GM19468 (cell line): ENCODE measurements at regions not wholly inside any gene's neighbourhood (a gene's known extent, or its start where the extent isn't known, plus 50 kb on each side); places are given as distances from the start of the nearest gene placed in this dataset.

ENCODE experiments used
- ATAC-seq: cut with Tn5 transposase; IDR thresholded peaks from one replicate; pipeline ENCODE4 v1.9.1; 2021; ENCODE audit warnings: mild to moderate bottlenecking, moderate library complexity, moderate number of reproducible peaks; ENCODE audit not compliant: unreplicated experiment; ENCODE audit errors: extremely low read depth

DNA sequence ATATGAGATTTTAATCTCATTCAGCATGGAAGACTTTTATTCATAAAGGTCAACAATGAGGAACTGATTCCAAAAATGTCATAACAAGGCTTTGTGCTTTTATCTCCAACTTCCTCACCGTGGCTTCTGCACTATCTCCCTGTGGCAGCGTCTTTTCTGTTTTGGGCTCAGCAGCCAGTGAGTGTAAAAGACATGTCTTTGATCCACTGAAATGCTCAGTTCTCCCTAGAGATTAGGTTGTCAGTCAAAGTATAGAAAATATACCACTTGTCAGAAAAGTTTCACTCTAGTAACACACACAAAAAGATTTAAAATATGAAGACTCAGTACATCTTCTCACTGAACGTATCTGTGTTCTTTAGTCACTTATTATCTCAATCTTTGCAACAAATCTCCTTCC is 901.8 kb upstream of the ZWINT start:
- no peak for ATAC-seq

DNA sequence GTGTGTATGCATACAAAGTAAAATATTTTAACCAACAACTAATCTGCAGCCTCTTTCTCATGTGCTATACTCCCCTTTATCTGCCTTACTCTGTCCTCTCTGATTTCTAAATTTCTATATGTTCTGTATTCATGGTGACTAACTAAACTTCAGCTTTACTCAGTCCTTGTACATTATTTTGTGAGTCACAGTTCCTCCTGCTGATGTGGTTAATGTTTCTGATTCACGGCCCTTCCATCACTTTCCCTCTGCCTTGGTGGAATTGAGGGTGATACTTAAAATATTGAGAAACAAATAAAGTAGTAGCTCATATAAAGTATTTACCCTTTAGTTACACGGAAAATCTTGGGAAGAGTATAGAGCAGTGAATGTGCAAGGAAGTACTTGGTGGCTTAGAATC is 899.1 kb upstream of the ZWINT start:
- no peak for ATAC-seq

DNA sequence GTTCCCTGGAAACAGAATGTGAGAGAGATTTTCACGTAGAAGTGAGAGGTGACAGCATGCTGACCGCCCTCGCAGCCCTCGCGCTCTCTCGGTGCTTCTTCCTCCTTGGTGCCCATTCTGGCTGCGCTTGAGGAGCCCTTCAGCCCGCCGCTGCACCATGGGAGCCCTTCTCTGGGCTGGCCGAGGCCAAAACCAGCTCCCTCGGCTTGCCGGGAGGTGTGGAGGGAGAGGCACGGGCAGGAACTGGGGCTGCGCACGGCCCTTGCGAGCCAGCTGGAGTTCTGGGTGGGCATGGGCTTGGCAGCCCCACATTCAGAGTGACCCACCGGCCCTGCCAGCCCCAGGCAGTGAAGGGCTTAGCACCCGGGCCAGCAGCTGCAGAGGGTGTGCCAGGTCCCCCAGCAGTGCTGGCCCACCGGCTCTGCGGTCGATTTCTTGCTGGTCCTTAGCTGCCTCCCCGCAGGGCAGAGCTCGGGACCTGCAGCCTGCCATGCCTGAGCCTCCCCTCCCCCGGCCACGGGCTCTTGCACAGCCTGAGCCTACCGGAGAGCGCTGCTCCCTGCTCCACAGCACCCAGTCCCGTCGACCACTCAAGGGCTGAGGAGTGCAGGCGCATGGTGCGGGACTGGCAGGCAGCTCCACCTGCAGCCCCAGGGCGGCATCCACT is 888.7 kb upstream of the ZWINT start:
- ATAC-seq, result no peak

DNA sequence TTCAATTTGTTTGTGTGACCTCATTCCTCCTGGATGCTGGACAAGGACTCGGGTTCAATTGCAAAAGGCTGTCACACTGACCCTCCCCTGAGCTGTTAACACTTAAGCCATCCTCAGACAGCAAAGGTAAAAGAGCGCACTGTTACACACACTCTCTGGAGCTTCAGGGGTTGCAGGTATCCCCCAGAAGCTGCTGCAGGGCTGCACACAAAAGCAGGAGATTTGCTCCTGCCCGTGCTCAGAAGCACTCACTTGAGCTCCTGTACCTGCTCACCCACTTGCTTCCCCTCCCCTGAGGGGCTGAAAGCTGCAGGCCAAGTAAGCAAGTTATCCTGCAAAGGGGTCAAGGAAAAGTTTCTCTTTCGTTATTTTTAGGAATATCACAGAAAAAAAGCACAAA is 886.2 kb upstream of the ZWINT start:
- no peak for ATAC-seq

DNA sequence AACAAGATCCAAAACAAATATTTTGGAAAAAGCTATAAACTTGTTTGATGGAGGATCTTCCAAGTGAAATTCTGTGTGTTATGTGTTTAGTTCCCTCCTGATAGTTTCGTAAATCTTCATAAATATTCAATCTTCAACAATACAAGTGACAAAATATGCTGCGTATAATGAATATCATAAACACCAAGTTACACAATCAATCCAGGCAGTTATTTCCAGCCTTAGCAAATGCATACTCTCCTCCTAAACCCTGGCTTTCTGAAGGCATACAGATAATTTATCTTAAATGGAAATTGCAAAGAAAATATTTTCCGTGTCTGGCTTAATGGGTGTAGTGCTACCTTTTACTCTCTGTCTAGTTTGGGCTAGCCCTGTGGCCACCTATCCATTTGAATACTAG is 864.9 kb upstream of the ZWINT start:
- ATAC-seq, result no peak

DNA sequence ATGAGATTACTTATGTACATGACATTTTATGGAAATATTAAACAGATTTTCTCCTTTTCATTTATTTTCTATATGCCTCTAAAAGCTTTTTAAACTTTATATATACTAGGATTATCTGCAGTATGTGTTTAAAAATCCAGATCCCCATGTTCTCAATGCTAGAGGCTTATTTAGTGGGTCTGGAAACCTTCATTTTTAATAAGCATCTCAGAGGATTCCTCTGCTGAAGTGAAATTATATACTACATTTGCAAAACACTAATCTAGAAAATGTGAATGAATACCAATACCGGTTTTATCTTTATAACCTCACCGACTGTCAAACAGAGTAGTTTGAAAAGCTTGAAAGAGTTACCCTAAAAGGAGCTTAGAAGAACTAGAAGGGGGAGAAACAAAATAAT is 863.8 kb upstream of the ZWINT start:
- ATAC-seq, result no peak

DNA sequence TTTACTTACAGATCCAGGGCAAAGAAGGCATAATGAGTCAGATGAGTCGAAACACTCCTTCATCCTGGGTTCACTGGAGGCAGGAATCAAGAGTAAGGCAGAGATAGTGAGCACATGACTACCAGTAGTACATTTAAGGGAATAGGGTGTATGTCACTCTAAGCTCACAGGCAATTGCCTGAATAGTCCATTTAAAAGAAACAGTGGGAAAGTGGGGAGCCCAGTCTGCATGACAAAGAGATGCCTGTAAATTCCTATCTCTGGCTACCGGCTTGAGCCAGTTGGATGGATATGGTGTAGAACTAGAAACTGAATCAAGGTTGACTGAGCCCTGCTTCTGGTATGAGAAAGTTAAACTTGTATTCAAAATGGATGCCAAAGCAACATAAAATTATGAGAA is 861.5 kb upstream of the ZWINT start:
- no peak for ATAC-seq

DNA sequence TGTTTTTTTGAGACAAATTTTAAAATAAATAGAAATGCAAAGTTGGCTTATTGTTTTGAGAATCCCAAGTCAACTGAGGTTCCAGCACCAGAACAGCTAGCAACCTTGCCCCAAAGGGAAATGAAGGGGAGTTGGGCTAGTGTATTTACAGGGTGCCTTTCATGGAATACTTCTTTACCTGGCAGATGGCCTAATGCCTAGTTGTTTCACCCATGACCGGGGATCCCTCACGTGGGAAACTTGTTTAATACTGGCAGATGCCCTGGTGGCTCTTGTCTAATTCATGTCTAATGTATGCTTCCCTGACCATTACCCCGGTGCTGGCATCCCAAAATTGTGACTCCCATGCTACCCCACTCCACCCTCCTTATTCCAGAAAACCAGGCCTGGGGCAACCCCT is 861.1 kb upstream of the ZWINT start:
- ATAC-seq, result no peak

DNA sequence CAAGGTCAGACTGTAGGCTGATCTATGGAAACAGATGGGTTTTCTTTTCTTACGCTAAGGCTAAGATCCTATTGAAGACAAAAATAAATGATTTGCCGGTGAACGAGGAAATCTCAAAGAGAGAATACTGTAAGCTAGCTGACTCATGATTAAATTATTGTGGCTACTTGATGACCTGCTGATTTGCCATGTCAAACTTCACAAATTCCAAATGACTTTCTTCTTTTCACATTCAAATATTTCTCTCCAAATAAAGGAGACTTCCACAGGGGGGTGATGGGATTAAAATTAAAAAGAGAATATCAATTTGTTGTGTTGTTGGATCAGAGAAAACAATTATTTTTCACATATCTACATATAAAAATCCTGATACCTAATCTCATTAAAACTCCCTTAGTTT is 860.6 kb upstream of the ZWINT start:
- no peak for ATAC-seq

DNA sequence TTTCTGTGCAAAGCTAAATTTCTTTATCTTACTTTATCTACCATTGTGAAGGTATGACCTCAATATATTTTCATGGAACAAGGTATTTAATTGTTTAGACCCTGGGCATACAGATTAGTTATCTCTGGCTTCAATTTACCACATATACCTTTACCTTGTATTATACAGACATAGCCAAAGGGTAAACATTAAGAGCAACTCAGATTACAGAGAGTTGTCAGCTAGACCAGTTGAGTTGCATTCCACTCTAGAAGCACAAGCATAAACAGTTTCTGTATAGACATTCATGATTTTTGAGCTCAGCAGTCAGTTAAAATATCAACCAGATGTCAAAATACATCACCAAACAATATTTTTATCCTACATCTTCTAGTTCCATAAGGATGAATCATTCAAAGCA is 857.3 kb upstream of the ZWINT start:
- no peak for ATAC-seq

DNA sequence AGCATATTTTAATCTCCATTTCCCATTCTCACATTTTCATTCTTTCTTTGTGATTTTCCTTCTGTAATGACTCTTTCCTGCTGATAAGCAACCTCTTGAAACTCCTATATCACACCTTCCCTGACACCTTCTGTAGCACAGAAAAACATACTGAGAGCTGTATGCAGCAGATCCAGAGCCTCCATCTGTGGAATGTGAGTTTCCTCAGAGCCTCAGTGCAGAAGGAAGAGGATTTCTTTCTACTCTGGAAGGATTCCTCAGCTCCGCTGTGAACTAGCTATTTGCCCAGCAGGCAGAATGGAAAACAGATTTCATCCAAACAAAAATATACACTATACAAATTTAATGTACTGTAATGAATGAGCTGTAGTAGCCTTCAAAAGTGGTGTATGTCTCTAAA is 841.3 kb upstream of the ZWINT start:
- no peak for ATAC-seq

DNA sequence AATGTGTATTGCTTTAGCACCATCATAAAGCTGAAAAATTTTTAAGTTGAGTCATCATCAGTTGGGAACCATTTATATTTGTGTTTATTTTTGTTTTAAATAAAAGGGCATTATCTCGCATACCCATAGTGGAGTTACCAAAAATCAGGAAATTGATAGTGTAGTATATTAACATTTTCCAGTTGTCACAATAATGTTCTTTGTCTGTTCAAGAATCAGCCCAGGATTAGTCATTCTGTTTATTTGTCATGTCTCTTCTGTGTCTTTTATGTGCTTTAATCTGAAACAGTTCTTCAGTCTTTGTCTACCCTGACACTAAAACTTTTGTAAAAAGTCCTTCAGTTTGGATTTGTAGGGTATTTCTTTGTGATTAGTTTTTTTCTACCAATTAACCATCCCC is 827.8 kb upstream of the ZWINT start:
- no peak for ATAC-seq

DNA sequence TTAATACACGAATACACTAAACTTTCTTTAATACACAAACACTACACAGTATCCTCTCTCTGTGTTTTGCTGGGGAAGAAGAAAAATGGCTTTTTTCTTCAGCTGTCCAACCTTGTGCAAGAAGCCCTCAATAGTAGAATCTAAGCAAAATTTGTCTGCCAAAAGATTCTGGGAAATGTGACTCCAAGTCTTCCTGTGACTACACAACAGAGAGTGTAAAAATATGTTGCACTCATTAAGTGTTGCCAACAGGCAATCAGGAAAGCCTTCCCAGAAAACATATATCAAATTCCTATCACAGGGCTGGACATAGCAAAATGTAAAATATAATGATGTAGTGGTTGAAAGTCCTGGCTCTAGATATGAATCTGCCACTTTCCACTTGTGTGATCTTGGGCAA is 825.1 kb upstream of the ZWINT start:
- ATAC-seq, result no peak

DNA sequence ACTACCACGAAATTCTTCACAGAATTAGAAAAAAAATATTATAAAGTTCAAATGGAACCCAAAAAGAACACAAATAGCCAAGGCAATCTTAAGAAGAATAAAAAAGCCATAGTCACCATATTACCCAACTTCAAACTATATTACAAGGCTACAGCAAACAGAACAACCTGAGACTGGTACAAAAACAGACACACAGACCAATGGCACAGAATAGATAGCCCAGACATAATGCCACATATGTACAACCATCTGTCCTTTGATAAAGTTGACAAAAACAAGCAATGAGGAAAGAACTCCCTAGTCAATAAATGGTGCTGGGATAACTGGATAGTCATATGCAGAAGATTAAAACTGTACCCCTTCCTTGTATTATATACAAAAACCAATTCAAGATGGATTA is 808.5 kb upstream of the ZWINT start:
- ATAC-seq, result no peak

DNA sequence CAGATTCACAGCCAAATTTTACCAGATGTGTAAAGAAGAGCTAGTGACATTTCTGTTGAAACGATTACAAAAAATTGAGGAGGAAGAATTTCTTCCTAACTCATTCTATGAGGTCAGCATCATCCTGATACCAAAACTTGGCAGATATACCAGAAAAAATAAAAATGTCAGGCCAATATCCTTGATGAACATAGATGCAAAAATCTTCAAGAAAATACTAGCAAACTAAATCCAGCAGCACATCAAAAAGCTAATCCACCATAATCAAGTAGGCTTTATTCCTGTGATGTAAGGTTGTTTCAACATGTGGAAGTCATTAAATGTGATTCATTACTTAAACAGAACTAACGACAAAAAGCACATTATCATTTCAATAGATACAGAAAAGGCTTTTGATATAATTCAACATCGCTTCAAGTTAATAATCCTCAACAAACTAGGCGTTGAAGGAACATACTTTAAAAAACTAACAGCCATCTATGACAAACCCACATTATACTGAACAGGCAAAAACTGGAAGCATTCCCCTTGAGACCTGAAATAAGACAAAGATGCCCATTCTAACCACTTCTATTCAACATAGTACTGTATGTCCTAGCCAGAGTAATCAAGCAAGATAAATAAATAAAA is 807.7 kb upstream of the ZWINT start:
- ATAC-seq, result no peak

DNA sequence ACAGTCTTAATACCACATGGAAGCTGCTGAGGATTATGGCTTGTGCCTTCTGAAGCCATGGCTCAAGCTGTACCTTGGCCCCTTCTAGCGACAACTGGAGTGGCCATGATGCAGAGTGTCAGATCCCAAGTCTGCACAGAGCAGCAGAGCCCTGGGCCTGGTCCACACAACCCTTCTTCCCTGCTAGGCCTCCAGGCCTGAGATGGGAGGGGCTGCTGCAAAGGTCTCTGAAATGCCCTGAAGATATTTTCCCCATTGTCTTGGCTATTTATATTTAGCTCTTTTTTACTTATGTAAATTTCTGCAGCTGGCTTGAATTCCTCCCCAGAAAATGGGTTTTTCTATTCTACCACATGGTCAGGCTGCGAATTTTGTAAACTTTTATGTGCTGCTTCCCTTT is 804.6 kb upstream of the ZWINT start:
- ATAC-seq, result no peak

DNA sequence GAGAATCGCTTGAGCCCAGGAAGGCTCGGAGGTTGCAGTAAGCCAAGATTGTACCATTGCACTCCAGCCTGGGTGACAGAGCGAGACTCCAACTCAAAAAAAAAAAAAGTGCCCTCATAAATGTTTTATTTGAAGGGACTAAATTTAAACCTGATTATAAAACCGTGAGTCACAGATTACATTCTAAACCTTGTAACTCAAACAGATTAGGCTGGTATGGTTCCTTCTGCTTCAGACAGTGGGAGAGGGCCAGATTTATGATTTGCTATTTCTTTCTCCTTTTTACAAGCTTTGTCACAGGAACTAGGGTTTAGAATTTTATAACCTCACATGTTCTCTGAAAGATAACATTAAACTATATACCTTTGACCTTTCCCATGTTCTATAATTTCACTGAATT is 801.2 kb upstream of the ZWINT start:
- no peak for ATAC-seq

DNA sequence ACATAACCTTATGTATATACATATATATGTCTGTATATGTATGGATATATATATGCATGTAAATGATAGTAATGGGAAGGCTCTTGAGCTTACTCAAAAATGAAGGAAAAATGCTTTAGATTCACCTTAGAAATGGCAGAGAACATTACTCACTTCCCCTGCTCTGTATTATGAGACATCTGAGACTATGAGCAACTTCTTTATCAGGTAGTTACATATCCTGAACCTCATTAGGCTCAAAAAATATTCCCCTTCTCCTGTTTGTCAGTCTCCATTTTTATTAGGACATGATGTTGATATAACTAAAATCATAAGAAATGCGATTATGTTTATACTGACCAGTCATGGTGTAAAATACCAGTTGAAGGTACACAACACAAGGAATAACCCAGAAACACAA is 800.1 kb upstream of the ZWINT start:
- ATAC-seq, result no peak

DNA sequence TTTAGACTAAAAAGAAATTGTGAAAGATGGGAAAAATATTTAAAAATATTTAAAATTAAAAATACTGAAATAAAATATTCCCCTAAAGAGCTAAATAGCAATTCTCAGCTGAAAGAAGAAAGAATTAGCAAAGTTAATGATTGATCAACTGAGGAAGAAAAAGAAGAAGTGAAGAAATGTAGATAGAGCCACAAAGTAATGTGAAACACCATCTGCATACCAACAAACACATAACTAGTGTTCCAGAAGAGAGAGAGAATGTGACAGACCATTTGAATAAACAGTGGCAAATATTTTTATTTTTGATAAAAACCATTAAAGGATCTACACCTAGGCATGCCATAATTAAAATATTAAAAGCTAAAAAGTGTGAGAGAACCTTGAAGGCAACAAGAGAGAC is 784.5 kb upstream of the ZWINT start:
- no peak for ATAC-seq

DNA sequence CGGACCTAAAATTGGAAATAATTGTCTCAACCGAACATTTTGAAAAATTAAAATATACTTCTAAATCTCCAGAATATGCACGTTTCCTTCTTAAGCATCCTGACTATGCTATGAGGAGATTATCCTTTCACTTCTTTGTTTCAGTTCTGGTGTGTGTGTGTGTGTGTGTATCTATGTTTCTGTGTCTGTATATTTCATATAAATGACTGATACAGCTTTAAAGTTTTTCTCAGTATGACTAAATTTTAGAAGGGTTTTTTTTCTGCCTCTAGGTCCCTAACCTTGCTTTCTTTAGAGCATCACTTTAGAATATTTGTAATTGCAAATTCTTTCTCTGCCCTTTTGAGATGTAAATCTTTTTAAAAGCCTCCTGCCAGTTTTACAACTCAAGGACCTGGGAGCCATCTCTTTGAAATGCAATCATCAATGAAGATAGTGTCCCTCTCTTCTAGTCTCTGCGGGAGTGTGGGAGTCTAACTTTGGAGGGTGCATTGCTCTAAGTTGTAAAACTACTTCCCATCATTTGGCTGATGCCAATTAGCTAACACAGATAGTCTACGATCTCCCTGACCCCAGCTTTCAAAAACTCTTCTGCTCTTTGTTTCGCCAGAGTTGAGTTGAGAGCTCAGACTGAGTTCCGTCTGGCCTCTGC is 782.0 kb upstream of the ZWINT start:
- no peak for ATAC-seq

DNA sequence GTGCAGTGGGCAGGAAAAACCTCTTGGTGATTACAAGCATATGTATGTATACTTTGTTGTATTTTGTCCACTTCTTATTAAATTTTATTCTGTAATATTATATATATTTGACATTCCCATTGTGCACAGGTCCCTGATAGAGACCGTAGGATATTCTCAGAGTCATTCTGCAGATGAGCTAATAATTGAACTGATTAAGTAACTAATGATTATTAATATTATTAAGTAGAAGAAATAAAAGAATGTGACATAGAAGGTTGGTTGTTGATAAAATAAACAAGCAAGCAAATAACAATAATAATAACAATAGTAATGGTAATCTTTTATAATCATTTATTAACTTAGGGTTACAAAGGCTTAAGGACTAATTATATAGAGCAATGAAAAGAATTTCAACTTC is 780.6 kb upstream of the ZWINT start:
- ATAC-seq, result no peak

DNA sequence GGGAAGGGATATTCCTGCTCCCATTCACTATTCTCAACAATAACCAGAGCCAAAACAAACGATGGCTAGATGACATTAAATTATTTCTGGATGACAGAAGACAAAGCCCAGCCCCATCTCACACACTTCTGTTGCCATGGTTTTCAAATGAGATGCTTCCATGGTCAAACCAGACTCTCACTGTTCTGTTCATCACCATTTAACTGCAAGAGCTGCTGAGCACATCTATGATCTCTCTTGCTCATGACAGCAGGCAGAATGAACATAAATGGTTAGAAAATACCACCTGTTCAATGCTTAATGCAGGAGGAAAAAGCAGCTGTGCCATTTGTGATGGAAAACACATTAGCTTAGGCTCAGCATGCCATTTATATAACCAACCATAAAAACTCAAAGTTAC is 758.6 kb upstream of the ZWINT start:
- no peak for ATAC-seq
